ENCODE measurements at regions not wholly inside any gene's neighbourhood (a gene's known extent, or its start where the extent isn't known, plus 50 kb on each side); places are given as distances from the start of the nearest gene placed in this dataset.
A peak's percentile ranks its signal among the peaks of the same experiment; 100 is the strongest.

GRCh38 chr11:106395716-106396349, 318.4 kb downstream of the AASDHPPT start:
- DNase-seq (ENCODE audit: extremely low spot score in 2 of 2) = no peak
- H3K9me3 ChIP-seq = no peaks in the 10 kb centered on the region
- H3K27ac ChIP-seq = no peak overlapping the region
- TF ChIP-seq CTCF (IDR thresholded peaks at IDR 0.05) (no peak), POLR2A (IDR thresholded peaks at IDR 0.05) (no peak), POLR2AphosphoS5 (IDR thresholded peaks at IDR 0.05; ENCODE audit: insufficient read depth in 1 of 2, low read depth in 1 of 2) (no peak)
- H3K27me3 ChIP-seq = no peaks in the 10 kb centered on the region
- H3K36me3 ChIP-seq = no peaks in the 10 kb centered on the region
- intact Hi-C loops (cut with DNase I) = no loop called here
- H3K4me1 ChIP-seq = peaks cover 7% of the 10 kb centered on the region
- no peak overlapping the region for H3K4me3 ChIP-seq

- Histone ChIP-seq H3K9me3 (no peaks in the 10 kb centered on the region), H3K4me3 (no peak overlapping the region), H3K27me3 (no peaks in the 10 kb centered on the region), H3K27ac (peak overlapping the region; percentile 72), H3K4me1 (no peaks in the 10 kb centered on the region), H3K36me3 (no peaks in the 10 kb centered on the region)
- no peak for DNase-seq (ENCODE audit: extremely low spot score in 2 of 2)
- intact Hi-C loops (cut with DNase I) = no loop called here
- TF ChIP-seq POLR2A (IDR thresholded peaks at IDR 0.05) (no peak), CTCF (IDR thresholded peaks at IDR 0.05) (no peak), POLR2AphosphoS5 (IDR thresholded peaks at IDR 0.05; ENCODE audit: insufficient read depth in 1 of 2, low read depth in 1 of 2) (no peak)
These were observed 320.5 kb downstream of the AASDHPPT start for GRCh38 chr11:106397787-106398501.

- TF ChIP-seq POLR2AphosphoS5 (IDR thresholded peaks at IDR 0.05; ENCODE audit: insufficient read depth in 1 of 2, low read depth in 1 of 2) (no peak), POLR2A (IDR thresholded peaks at IDR 0.05) (no peak), CTCF (IDR thresholded peaks at IDR 0.05) (no peak)
- H3K9me3 ChIP-seq = no peaks in the 10 kb centered on the region
- H3K27ac ChIP-seq = peak overlapping the region; percentile 72
- no peaks in the 10 kb centered on the region for H3K27me3 ChIP-seq
- H3K4me1 ChIP-seq = no peaks in the 10 kb centered on the region
- H3K36me3 ChIP-seq = no peaks in the 10 kb centered on the region
- no peak overlapping the region for H3K4me3 ChIP-seq
- intact Hi-C loops (cut with DNase I) = no loop called here
- no peak for DNase-seq (ENCODE audit: extremely low spot score in 2 of 2)
These were observed 321.1 kb downstream of the AASDHPPT start for GRCh38 chr11:106398502-106399075.

GRCh38 chr11:106399076-106399511, 321.6 kb downstream of the AASDHPPT start:
- Histone ChIP-seq H3K27ac (peak overlapping the region; percentile 72), H3K4me3 (no peak overlapping the region), H3K4me1 (no peaks in the 10 kb centered on the region), H3K27me3 (no peaks in the 10 kb centered on the region), H3K9me3 (no peaks in the 10 kb centered on the region), H3K36me3 (no peaks in the 10 kb centered on the region)
- intact Hi-C loops (cut with DNase I) = no loop called here
- TF ChIP-seq CTCF (IDR thresholded peaks at IDR 0.05) = no peak
- no peak for TF ChIP-seq POLR2A (IDR thresholded peaks at IDR 0.05)
- peak in 1 of 2 donors; percentile 21 for TF ChIP-seq POLR2AphosphoS5 (IDR thresholded peaks at IDR 0.05; ENCODE audit: insufficient read depth in 1 of 2, low read depth in 1 of 2)
- no peak for DNase-seq (ENCODE audit: extremely low spot score in 2 of 2)

DNA sequence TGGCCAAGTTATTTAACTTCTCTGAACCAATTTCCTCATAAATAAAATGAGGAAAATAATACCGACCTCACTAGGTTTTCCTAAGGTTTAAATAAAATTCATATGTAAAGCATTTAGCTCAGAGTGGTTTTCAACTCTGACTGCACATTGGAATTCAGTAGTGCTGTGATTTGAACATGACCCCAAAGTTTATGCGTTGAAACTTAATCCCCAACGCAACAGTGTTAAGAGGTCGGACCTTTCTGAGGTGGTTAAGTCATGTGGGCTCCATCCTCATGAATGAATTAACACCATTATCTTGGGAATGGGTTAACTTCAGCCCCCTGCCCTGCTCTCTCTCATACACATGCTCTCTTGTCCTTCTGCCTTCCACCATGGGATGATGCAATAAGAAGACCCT, 322.2 kb downstream of the AASDHPPT start:
- H3K27ac ChIP-seq = peak overlapping the region; percentile 72
- no peaks in the 10 kb centered on the region for H3K9me3 ChIP-seq
- intact Hi-C loops (cut with DNase I) = no loop called here
- DNase-seq (ENCODE audit: extremely low spot score in 2 of 2) = no peak
- no peaks in the 10 kb centered on the region for H3K4me1 ChIP-seq
- TF ChIP-seq POLR2A (IDR thresholded peaks at IDR 0.05) (no peak), CTCF (IDR thresholded peaks at IDR 0.05) (no peak), POLR2AphosphoS5 (IDR thresholded peaks at IDR 0.05; ENCODE audit: insufficient read depth in 1 of 2, low read depth in 1 of 2) (no peak)
- H3K27me3 ChIP-seq = no peaks in the 10 kb centered on the region
- H3K36me3 ChIP-seq = no peaks in the 10 kb centered on the region
- no peak overlapping the region for H3K4me3 ChIP-seq

Data from vagina (tissue), 2 donors.